Ovary (tissue), 7 donors: ENCODE measurements at regions not wholly inside any gene's neighbourhood (a gene's known extent, or its start where the extent isn't known, plus 50 kb on each side); places are given as distances from the start of the nearest gene placed in this dataset.

Experiments
- DNase-seq, 5 donors: peaks; one replicate each; pipeline ENCODE4 v3.0.0-alpha.2; 2019 to 2020
- H3K27ac ChIP-seq, 2 donors: fragments of 200-600 bp; one replicate each; pipeline versions ENCODE4 v1.5.1 to v1.8.0; 2019 to 2022
- H3K27me3 ChIP-seq: fragments of 200-600 bp; one replicate; pipeline ENCODE4 v1.8.0; 2022
- H3K36me3 ChIP-seq: fragments of 200-600 bp; sonication (generic); one replicate; pipeline ENCODE4 v1.5.1; 2019
- H3K4me1 ChIP-seq: one replicate; pipeline ENCODE4 v1.8.1; 2013; ENCODE audit warnings: mild to moderate bottlenecking, moderate library complexity; ENCODE audit not compliant: insufficient read depth
- H3K4me3 ChIP-seq: fragments of 200-600 bp; sonication (generic); one replicate; pipeline ENCODE4 v1.5.1; 2017
- H3K9me3 ChIP-seq, 2 donors: fragments of 200-600 bp in 1 of 2; sonication (generic) in 1 of 2; one replicate each; pipeline versions ENCODE4 v1.5.1 to v1.8.1; 2013 to 2019; ENCODE audit warnings: mild to moderate bottlenecking in 1 of 2, moderate library complexity in 1 of 2
- EP300 ChIP-seq: sonication (generic); formaldehyde crosslinking; IDR thresholded peaks from one replicate; pipeline ENCODE4 v1.6.1; 2017; ENCODE audit warnings: antibody characterized with exemption
- POLR2A ChIP-seq: fragments of 450-650 bp; IDR thresholded peaks from one replicate; pipeline ENCODE4 v1.6.1; 2017; ENCODE audit warnings: antibody characterized with exemption, mild to moderate bottlenecking, moderate library complexity
- WGBS, 3 donors: extraction: QIAGEN DNeasy Blood & Tissue Kit in 1 of 3; methylation state at CpG; one replicate each; pipeline versions ENCODE4 v1.1.5 to v1.1.7; 2013 to 2017; 5-methylcytosine and 5-hydroxymethylcytosine counted together
- intact Hi-C, 4 donors: fragments of 100-400 bp; cut with DNase I; formaldehyde crosslinking; loops; one replicate each; pipeline versions ENCODE4 v1.11.0 to v1.15.1; 2022 to 2023
- TF ChIP-seq, protein P1 (sequence below), 3 donors: fragments of 450-650 bp in 2 of 3; fragments of 200-600 bp in 1 of 3; IDR thresholded peaks; one replicate each; pipeline versions ENCODE4 v1.5.1 to v1.8.0; 2016 to 2022; ENCODE audit warnings: antibody characterized with exemption in 3 of 3, mild to moderate bottlenecking in 1 of 3
- donor health status: DM: no; HTN: no; CAD: no; lungs with moderate emphysema.
- donor health status: DM: no; HTN: no; CAD: no.
- donor health status: Bipolar disorder and iron deficiency.
- donor health status: DM: no; HTN: no; CAD: no.
- donor health status: DM: yes; HTN: yes; CAD: no.

DNA sequence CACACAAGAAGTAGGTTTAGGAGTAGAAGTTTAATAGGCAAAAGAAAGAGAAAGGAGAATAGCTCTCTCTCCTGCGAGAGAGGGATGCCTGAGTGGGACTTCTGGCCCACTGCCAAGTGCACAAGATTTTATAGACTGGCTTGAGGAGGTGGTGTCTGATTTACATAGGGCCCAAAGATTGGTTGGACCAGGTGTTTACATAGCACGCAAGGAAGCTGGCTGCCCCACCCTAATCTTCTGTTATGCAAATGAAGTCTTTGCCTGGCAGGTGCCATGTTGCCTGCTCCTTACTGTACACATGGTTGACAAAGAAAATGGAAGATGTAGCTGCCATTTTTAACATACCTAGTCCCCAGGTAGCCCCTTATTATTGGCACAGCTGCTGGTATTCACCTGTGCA lies 170.8 kb upstream of the GATB start:
- H3K36me3 ChIP-seq, result no peaks in the 10 kb centered on the region
- no peak overlapping the region for H3K4me3 ChIP-seq
- H3K27ac ChIP-seq, result no peak overlapping the region
- no peaks in the 10 kb centered on the region for H3K4me1 ChIP-seq
- 53 to 67% (median 66%) methylated on average over 2 of the region's 2 CpGs for WGBS, 3 donors
- no peaks in the 10 kb centered on the region for H3K9me3 ChIP-seq
- TF ChIP-seq, protein P1, sequence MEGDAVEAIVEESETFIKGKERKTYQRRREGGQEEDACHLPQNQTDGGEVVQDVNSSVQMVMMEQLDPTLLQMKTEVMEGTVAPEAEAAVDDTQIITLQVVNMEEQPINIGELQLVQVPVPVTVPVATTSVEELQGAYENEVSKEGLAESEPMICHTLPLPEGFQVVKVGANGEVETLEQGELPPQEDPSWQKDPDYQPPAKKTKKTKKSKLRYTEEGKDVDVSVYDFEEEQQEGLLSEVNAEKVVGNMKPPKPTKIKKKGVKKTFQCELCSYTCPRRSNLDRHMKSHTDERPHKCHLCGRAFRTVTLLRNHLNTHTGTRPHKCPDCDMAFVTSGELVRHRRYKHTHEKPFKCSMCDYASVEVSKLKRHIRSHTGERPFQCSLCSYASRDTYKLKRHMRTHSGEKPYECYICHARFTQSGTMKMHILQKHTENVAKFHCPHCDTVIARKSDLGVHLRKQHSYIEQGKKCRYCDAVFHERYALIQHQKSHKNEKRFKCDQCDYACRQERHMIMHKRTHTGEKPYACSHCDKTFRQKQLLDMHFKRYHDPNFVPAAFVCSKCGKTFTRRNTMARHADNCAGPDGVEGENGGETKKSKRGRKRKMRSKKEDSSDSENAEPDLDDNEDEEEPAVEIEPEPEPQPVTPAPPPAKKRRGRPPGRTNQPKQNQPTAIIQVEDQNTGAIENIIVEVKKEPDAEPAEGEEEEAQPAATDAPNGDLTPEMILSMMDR (IDR thresholded peaks at IDR 0.05), result no peak
- no peaks in the 10 kb centered on the region for H3K27me3 ChIP-seq
- no peak for DNase-seq
- intact Hi-C loops, result no loop called here

DNA sequence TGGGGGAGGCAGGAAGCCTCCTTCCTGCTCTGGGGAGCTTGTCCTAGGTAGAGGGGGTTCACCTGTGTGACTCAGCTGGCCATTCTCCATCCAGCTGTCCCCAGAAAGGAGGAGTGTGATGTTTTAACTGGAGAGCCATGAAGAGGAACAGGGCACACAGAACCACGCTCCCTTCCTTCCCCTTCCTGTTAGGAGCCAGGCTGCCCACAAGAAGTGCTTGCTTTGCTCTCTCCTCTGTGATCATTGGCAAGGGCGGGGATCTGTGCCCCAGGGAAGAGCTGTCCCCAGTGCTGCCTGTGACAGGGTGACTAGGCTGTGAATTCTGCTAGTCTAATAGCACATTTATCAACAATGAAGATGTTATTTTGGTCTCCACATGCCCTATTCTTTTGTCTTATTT lies 169.6 kb upstream of the GATB start:
- 93 to 100% (median 94%) methylated on average over 2 of the region's 2 CpGs for WGBS, 3 donors
- intact Hi-C loops, result no loop called here
- Histone ChIP-seq H3K9me3 (no peaks in the 10 kb centered on the region), H3K27ac (no peak overlapping the region), H3K36me3 (no peaks in the 10 kb centered on the region), H3K4me3 (no peak overlapping the region), H3K4me1 (no peaks in the 10 kb centered on the region), H3K27me3 (no peaks in the 10 kb centered on the region)
- no peak for DNase-seq
- no peak for TF ChIP-seq EP300
- TF ChIP-seq, protein P1 (IDR thresholded peaks at IDR 0.05), result no peak

DNA sequence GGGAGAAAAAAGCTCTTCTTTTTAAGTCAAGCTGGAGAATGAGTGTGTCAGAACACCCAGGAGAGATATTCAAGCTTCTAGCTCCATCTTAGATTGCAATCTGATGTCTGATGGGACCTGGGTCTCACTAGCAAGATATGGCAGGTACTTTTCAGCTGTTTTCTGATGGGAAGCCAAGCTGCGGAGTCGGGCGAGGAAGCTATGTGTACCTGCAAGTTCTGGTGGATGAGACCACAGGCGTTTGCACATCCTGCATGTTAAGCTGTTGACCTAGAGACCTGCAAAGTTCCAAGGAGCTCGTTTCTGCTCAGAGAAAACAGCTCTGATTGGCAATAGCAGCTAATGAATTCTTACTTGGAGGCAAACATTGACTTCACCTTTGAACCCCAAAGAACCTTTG lies 167.3 kb upstream of the GATB start:
- H3K4me3 ChIP-seq, result no peak overlapping the region
- H3K27ac ChIP-seq, result no peak overlapping the region
- no peaks in the 10 kb centered on the region for H3K27me3 ChIP-seq
- H3K9me3 ChIP-seq, result no peaks in the 10 kb centered on the region
- no peaks in the 10 kb centered on the region for H3K4me1 ChIP-seq
- no peaks in the 10 kb centered on the region for H3K36me3 ChIP-seq
- intact Hi-C loops, result no loop called here
- 74 to 78% (median 75%) methylated on average over 5 of the region's 5 CpGs for WGBS, 3 donors
- no peak for TF ChIP-seq EP300
- TF ChIP-seq, protein P1 (IDR thresholded peaks at IDR 0.05), result no peak
- TF ChIP-seq POLR2A, result no peak
- DNase-seq, result no peak

DNA sequence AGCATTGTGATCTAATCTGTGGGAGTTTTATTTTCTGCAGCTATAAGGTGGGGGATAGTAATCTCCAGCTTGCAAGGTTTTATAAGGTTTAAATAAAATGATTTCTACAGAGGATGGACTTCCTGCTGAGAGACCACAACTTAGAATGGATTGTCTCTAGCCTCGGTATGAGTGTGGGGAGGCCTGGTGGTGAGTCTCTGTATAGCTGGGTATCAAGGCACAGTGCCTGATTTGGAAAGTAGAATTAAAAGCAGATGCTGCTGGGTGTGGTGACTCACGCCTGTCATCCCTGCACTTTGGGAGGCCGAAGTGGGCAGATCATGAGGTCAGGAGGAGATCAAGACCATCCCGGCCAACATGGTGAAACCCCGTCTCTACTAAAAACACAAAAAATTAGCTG lies 162.0 kb upstream of the GATB start:
- DNase-seq, result no peak
- H3K4me3 ChIP-seq, result no peak overlapping the region
- no peaks in the 10 kb centered on the region for H3K4me1 ChIP-seq
- H3K27me3 ChIP-seq, result peaks cover 4% of the 10 kb centered on the region
- no peak overlapping the region for H3K27ac ChIP-seq
- H3K36me3 ChIP-seq, result no peaks in the 10 kb centered on the region
- 88 to 90% (median 89%) methylated on average over 5 of the region's 5 CpGs for WGBS, 3 donors
- intact Hi-C loops, result no loop called here
- no peaks in the 10 kb centered on the region for H3K9me3 ChIP-seq
- TF ChIP-seq EP300, result no peak
- TF ChIP-seq, protein P1 (IDR thresholded peaks at IDR 0.05), result no peak

DNA sequence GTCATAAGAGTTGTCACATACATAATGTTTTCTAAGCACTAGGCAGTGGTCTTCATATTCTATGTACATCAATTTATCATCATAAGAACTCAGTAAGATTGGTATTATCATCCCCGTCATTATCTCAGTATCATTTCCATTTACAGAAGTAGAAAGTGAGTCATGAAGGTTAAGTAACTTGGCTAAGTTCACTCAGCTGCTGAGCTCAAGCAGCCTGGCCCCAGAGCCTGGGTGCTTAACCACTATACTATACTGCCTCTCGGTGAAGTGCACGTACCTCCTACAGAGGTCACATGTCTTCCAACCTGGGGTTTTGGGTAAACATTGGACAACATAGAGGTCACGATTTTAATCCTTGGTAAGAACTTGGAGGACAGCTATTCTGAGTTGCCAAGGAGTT lies 161.5 kb upstream of the GATB start:
- peaks cover 2% of the 10 kb centered on the region for H3K4me1 ChIP-seq
- no peak overlapping the region for H3K4me3 ChIP-seq
- no peak overlapping the region for H3K27ac ChIP-seq
- no peaks in the 10 kb centered on the region for H3K36me3 ChIP-seq
- no peaks in the 10 kb centered on the region for H3K9me3 ChIP-seq
- intact Hi-C loops, result no loop called here
- whole genome bisulfite sequencing, 3 donors, result 76 to 82% (median 81%) methylated on average over 4 of the region's 4 CpGs
- no peak for DNase-seq
- H3K27me3 ChIP-seq, result peaks cover 4% of the 10 kb centered on the region
- TF ChIP-seq, protein P1 (IDR thresholded peaks at IDR 0.05), result no peak
- TF ChIP-seq EP300, result no peak
- TF ChIP-seq POLR2A, result no peak
